Retinal pigment epithelial cell (primary cell): ENCODE measurements at regions not wholly inside any gene's neighbourhood (a gene's known extent, or its start where the extent isn't known, plus 50 kb on each side); places are given as distances from the start of the nearest gene placed in this dataset.
"Not testable (repeated sequence)": the region's sequence is repeated elsewhere in the genome, so short reads cannot be mapped to it uniquely, and the experiment has no call there.

Experiments
- DNase-seq: peaks from one replicate; pipeline ENCODE4 v3.0.0-alpha.2; 2010; ENCODE audit warnings: low read depth
- H3K4me3 ChIP-seq: 2 replicates; pipeline ENCODE4 v1.5.1; 2011; ENCODE audit warnings: mild to moderate bottlenecking, low read length, control low read depth, moderate library complexity
- TF ChIP-seq, protein P1 (sequence below): conservative IDR thresholded peaks from 2 replicates; pipeline ENCODE4 v1.5.1; 2011; ENCODE audit warnings: low read depth, low read length, control low read depth, inconsistent platforms

DNA sequence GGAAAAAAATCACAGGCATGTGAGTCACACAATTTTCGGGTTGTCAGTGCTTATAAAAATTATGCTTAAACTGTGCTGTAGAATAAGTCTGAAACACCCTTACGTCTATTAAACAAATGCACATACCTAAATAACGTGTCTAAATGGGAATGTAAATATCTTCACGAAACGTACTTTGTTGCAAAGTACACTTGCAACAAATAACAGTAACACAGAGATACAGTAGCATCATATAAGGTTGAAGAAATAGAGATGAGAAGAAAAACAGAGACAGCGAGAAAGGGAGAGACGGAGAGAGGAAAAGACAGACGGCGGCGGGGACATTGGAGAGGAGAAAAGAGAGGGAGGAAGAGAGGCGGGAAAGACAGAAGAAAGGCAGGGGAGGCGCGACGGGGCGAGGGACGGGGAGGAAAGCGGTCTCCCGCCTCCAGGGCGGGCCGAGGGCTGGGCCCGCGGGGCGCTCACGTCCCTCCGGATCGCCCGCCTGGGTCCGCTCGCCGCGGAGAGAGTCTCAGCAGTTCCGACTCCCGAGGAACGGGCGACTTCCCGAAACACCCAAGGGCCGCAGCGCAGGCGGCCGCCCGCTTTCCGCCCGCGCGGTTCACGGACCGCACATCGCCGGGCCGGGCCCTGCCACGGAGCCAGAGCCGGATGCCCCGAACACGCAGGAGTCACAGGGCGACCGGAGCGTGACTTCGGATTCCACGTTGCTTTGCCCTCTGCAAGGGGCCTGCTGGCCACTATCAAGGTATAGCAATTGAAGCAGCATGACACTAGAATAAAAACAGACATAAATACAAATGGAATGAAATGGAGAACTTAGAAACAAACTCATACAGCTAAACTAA is 153.4 kb downstream of the LMLN start:
- DNase-seq, result no peak
- TF ChIP-seq, protein P1, sequence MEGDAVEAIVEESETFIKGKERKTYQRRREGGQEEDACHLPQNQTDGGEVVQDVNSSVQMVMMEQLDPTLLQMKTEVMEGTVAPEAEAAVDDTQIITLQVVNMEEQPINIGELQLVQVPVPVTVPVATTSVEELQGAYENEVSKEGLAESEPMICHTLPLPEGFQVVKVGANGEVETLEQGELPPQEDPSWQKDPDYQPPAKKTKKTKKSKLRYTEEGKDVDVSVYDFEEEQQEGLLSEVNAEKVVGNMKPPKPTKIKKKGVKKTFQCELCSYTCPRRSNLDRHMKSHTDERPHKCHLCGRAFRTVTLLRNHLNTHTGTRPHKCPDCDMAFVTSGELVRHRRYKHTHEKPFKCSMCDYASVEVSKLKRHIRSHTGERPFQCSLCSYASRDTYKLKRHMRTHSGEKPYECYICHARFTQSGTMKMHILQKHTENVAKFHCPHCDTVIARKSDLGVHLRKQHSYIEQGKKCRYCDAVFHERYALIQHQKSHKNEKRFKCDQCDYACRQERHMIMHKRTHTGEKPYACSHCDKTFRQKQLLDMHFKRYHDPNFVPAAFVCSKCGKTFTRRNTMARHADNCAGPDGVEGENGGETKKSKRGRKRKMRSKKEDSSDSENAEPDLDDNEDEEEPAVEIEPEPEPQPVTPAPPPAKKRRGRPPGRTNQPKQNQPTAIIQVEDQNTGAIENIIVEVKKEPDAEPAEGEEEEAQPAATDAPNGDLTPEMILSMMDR, result no peak

DNA sequence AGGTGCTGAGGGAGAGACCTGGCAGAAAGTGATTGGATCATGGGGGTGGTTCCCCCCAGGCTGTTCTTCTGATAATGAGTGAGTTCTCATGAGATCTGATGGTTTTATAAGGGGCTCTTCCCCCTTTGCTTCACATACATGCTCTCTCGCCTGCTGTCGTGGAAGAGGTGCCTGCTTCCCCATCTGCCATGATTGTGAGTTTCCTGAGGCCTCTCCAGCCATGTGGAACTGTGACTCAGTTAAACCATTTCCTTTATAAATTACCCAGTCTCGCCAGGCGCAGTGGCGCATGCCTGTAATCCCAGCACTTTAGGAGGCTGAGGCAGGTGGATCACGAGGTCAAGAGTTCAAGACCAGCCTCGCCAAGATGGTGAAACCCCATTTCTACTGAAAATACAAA is 154.5 kb downstream of the LMLN start:
- H3K4me3 ChIP-seq, DNase-seq: not testable (repeated sequence)

More for the DNA sequence above, 153.4 kb downstream of the LMLN start:
- no peak overlapping the region for H3K4me3 ChIP-seq

DNA sequence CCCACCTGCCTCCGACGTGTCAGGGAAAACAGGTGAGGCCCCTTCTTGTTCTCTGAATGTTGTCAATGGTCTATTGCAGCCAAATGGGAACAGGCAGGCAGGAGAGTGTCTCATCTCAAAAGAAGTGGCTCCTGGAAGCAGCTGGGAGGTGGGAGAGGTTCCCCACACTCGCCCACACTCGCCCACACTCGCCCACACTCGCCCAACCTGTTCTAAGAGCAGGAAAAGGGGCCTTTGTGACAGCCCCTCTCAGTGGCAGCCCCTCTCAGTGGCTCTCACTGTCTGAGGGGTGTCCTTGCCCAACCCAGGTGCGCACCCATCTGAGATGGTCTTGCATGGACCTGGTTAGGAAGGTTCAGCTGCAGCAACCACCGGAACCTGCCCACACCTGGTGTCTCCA is 162.2 kb downstream of the LMLN start:
- H3K4me3 ChIP-seq, DNase-seq: not testable (repeated sequence)

DNA sequence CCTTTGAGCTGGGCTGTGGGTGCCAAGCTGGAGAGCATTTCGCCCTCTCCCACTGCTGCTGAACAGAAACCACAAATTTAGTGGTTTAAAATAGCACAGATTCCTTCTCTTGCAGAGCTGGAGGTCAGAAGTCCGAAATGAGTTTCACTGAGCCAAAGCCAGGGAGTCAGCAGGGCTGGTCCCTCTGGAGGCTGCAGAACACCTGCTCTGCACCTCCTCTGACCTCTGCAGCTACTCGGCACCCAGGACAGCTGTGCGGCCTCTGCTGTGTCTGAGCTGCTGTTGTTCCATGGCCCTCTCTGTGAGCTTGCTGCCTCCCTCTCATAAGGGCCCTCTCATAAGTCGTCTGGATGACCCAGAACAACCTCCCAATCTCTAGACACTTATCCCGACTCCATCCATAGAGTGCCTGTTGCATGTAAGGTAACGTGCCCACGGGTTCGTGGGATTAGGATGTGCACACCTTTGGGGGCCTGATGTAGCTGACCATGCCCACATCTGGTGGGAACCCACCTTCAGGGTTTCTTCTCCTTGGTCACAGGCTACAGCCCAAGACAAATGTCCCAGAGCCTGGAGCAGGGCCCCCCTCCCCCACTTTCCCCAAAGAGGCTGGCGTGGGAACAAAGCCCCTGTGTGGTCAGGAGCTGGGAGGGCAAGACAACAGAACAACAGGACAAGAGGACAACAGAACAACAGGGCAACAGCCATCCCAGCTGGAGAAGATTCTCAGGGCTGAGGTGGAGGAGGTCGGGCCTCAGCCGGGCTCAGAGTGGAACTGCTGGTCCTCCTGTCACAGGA is 177.2 kb downstream of the LMLN start:
- not testable (repeated sequence) for DNase-seq, H3K4me3 ChIP-seq

DNA sequence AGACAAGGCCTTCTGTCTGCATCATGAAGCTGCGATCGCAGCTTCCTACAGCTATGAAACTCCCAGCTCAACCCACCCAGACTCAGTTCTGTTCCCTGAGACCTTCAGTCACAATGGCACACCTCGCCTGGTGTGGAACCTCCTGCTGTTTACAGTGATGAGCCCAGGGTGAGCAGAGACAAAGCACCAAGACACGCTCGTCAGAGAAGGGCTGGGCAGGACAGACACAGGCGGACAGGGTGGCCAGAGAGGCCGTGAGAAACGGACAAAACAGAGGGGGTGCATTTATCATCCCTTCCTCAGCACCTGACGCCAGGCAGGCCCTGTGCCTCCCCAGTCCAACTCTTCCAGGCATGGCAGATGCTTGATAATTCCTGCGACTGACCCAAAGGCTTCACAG is 178.2 kb downstream of the LMLN start:
- not testable (repeated sequence) for H3K4me3 ChIP-seq, DNase-seq

DNA sequence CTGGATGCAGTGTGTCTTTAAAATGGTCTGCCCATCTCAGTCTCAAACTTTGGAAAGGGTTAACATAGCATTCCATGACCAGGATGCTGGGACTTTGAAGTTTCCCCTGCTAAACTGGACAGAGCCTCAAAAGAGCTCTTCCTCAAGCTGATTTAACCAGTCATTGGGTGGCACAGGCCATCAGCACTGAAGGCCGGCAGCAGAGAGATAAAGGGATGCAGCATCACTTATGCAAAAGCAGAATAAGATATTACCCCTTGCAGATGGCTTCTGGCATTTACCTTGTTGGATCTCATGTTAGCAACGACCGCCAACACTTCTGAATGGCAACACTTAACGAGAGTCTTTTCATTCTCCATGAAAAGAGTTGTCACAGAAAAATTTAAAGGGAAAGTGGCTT is 179.0 kb downstream of the LMLN start:
- not testable (repeated sequence) for DNase-seq, H3K4me3 ChIP-seq

DNA sequence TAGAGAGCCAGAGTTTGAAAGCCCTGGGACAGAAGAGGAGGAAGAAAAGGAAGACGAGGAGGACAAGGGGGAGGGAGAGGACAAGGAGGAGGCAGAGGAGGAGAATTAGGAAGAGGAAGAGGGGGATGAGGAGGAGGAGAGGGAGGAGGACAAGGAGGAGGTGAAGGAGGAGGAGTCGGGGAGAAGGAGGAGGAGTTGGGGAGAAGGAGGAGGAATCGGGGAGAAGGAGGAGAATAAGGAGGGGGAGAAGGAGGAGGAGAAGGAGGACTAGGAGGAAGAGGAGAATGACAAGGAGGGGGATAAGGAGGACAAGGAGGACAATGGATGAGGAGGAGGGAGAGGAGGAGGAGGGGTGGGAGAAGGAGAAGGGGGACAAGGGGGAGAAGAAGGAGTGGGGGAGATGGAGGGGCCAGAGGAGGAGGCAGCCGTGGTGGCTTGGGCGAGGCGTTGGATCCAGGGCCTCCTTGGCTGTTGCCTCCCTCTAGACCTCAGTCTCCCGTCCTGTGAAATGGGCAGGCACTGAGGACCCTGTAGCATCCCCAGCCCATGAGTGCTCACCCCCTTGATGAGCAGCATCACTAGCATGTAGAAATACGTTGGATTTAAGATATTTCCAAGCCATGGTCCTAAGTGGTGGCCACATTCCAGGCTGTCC is 179.6 kb downstream of the LMLN start:
- not testable (repeated sequence) for DNase-seq, H3K4me3 ChIP-seq

DNA sequence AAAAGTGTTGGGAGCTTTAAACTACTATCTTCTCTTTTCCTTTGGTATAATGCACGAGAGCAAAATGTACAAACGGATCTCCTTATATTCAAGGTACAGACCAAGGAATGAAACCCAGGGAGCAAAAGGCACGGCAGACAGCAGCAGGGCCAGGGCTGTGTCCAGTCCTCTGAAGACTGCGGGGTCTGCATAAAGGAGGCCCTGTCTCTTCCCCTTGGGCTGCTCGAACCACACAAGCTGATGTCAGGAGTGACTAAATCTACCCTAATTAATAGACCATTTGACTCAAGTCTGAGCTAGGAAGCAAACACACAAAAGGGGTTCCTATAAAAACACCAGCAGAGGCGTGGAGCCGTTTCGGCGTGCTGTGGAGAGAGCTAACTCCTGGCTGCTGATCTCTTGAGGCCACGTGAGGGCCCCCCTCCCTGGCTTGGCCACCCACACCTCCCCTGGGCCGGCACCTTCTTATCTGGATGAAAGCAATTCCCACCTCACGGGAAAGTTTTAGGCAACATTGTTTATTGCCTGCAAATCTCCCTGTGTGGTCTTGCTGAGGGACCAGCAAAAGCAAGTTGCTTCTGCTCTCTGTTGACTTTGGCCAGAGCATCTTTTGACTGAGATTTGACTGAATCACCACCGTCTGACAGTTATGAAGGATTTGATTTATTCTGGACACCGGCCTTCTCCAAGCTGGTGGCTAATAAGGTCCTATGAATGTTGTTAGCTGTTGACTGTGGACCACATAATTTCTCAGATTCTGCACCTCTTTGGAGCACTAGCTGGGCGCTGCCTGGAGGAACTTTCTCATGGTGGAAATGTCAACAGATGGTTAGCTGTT is 183.5 kb downstream of the LMLN start:
- not testable (repeated sequence) for H3K4me3 ChIP-seq, DNase-seq

DNA sequence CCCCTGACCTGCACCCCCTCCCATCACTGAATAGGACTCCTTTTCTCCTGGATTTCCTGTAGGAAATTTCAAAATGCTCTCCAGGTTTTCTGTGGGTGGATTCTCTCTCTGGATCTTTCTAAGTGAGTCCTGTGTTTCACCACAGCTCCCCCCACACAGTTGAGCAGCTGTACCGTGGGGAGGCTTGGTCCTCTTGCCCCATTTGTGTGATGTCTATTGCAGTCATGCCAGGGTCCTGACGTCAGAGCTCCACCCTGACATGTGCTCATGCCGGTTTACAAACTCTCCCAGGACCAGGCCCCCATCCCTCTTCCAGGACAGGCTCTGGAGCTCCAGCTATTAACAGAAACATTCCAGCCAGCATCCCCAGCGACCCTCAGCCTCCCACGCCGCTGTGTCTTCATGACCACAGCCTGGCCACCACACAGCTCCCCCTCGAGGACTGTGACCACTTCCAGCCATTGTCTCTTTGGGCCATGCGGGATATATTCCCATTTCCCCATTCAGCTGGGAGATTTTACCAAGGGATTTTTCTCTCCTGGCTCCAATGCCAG is 185.3 kb downstream of the LMLN start:
- not testable (repeated sequence) for DNase-seq, H3K4me3 ChIP-seq

DNA sequence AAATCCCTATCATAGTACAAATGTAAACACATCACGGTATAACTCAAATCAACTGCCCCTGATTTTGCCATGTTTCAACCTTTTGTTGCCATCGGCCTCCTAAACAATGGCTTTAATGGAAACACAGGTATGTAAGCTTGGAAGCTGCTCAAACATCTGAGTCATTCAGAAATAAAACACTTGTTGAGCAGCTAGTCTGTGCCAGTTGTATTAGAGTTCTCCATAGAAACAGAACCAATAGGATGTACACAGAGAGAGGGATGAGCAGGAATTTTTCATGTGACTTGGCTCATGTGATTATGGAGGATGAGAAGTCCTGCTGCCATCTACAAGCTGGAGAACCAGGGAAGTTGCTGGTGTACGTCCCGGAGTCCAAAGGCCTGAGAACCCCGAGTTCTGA is 186.1 kb downstream of the LMLN start:
- DNase-seq, H3K4me3 ChIP-seq: not testable (repeated sequence)

DNA sequence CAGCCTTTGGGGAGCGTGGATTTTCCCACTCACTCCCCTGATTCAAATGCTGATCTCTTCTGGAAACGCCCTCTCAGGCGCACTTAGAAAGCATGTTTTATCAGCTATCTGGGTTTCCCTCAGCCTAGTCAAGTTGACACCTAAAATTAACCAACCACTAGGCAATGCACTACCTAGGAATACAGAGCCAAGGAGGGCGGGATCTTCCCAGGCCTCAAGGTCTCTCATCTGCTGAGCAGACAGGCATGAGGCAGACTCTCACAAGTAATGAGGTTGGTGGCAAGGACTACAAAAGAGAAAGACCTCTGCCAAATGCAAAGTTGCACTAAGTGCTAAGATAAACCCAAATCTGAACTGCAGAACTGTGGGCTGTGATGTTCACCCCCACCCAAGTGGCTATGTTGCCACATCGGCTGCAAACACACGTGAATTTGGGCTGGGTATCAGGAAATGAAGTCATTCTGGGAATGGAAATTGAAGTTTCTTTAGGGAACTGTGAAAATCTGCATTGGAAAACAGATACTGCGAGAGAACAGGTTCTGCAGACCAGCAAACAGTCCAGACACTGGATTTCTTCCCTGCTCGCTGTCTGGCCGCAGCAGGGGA is 186.6 kb downstream of the LMLN start:
- not testable (repeated sequence) for H3K4me3 ChIP-seq, DNase-seq

DNA sequence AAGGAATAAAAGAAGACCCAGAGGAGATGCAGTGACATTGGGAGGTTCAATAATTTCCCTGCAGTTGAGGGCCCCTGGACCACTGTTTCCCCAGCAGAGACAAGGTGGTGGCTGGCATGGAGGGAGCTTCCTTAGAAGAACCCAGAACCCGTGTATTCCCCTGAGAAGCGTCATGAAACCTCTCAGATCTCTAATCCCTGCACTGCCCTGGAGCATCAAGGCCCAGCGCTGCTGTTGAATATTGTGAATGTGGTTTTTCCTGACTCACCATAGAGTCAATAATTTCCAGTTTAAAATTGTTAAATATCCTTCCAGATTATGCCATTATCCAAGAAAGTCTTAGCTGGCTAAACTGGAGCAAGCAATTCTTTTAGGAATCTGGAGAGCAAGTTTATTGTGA is 187.2 kb downstream of the LMLN start:
- not testable (repeated sequence) for DNase-seq, H3K4me3 ChIP-seq
